ENCODE measurements at regions not wholly inside any gene's neighbourhood (a gene's known extent, or its start where the extent isn't known, plus 50 kb on each side); places are given as distances from the start of the nearest gene placed in this dataset.

DNA sequence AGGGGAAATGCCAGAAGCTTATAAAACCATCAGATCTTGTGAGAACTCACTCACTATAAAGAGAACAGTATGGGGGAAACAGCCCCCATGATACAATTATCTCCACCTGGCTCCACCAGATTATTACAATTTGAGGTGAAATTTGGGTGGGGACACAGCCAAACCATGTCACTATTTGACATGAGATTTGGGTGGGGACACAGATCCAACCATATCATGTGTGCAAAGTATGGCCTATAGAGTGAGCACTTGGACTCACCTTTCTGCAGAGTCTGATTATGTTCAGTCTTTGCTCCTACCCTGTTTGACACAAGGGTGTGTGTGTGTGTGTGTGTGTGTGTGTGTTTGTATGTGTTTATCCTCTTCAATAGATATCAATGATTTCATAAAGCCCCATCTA, 287.5 kb downstream of the ZNF536 start:
- DNase-seq (ENCODE audit: low read depth): no peak

DNA sequence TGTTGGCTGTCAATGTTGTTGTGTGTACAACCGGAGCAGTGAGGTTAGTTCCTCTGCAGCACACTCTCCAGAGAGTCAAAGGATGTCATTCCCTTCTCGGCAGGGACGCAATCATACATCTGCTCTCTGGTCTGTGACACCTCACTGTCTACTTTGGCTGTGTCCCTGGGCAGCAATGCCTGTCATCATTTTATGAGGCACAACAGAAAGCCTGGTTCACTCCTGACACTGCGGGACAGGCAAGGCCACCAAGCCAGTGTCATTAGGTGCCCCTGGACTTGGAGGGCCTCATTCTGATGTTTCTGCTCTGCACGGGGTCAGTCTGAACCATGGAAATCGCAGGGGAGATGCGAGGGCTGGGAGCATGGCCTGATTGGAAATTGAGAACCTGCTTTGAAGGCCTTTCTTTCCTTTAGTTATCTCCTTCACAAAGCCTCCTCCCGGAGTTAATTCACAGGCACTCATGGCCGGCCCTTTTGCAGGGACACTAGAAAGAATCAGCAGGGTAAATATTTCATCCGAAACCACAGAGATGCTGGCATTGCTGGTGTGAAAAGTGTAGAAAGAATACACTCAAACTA, 284.4 kb downstream of the ZNF536 start:
- DNase-seq (ENCODE audit: low read depth): no peak

DNA sequence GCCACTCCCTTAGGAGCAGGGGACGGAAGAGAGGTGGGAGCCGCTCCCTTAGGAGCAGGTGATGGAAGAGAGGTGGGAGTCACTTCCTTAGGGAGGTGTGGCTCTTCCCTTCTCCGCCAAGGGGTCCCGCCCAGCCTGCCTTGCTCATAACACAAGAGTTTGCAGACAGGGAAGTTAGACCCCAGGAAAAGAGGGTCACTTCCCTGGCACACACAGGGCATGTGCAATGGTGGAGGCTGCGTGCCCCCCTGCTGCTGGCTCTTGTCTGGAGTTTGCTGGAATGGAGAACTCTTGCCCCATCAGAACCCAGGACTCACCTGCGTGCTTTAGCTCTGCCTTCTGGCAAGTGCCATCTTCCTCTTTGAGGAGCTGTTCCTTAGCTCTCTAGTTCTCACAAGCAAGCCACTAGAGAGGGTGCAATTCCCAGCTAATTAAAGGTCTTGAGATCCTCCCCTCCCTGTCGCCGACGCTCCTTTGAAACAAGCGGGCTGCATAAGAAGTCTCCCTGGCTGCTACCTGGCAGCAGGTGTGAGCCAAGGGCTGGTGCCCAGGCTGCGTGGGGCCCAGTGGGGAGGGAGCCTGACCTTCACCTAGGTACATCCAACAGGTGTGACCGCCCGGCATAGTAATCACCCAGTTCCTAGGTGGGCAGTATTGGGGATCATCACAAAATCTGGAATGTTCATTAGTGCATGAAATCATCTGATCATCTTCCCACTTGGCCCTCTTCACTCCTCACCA, 281.6 kb downstream of the ZNF536 start:
- no peak for DNase-seq (ENCODE audit: low read depth)

DNA sequence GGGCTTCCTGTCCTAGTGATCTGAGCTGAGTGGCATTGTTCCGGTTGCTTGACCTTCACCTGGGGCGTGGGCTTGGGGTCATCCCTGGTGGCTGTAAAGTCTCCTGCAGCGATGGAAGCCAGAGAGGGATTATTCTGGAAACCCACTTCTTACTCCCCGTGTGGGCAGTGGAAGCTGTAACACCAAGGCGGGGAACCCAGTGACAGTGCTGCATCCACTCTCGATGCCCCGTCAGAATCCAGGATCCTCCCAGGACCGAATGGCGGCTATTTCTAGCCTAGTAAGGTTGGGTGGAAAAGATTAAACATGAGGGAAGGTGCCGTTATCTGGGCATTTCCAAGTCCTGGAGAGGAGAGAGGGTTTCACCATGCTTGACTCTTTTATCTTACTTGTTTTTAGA, 280.6 kb downstream of the ZNF536 start:
- DNase-seq (ENCODE audit: low read depth): no peak

DNA sequence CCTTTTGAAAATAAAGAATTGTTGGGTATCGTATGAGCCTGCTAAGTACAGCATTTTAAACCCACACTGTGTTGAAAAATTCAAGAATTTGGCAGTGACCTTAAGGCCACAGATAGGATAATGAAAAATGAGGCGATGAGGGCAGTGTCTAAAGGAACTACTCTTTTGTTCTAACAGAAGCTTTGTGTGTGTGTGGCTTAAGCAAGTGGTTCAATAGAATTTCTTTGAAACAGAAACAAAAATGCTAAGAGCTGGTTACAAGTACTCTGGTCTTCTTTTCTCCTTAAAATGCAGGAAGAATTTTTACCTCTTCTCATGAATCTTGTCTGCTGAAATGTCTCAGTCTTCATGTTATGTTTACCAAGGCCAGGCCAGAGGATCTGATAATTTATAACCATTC, 279.5 kb downstream of the ZNF536 start:
- no peak for DNase-seq (ENCODE audit: low read depth)

DNA sequence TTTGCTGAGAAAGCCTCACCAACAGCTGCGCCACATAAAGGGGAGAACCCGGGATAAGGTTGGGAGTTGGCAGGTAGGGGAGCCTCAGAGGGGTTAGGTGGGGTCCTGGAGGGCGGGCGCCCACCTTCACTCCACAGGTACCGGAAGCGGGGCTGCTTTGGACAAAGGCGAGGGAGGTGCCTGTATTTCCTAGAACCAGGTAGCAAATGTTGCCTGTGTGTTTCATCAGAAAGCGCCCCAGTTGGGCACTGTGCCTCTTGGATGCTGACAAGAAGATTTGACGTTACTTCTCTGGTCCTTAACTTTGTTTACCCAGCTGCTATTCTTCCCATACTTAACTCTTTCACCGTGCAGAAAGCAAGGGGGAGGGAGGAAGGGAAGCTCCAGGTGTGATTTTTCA, 278.9 kb downstream of the ZNF536 start:
- DNase-seq (ENCODE audit: low read depth): no peak

DNA sequence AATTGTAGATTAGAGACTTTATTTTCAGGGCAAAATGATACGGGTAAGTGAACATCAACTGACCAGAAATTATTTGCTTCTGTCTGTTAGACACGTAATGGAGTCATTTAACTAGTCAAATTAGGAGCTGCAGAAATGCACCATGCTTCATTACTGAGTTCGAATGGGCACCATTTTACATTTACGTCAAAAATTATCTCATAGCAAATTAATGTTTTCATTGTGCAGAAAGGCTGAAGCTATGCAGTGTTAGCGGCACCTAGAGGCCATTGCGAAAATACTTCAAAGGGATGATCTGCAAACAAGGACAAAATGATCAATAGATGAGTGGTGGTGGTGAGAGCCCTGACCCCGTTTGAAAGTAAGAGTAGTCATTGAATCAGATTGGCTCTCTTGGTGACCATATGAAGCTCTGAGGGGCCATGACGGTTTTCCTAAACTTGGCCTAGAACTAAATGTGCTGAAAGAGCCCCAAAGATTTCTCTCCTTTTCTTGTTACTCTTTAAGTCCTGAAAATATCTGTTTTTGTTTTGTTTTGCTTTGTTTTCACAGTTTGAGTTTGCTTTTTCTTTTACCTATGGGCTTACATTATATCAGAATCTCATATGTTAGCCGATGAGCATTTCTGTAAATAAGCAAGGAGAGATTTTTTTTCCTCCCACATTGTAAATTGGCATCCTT, 277.9 kb downstream of the ZNF536 start:
- DNase-seq (ENCODE audit: low read depth): no peak

DNA sequence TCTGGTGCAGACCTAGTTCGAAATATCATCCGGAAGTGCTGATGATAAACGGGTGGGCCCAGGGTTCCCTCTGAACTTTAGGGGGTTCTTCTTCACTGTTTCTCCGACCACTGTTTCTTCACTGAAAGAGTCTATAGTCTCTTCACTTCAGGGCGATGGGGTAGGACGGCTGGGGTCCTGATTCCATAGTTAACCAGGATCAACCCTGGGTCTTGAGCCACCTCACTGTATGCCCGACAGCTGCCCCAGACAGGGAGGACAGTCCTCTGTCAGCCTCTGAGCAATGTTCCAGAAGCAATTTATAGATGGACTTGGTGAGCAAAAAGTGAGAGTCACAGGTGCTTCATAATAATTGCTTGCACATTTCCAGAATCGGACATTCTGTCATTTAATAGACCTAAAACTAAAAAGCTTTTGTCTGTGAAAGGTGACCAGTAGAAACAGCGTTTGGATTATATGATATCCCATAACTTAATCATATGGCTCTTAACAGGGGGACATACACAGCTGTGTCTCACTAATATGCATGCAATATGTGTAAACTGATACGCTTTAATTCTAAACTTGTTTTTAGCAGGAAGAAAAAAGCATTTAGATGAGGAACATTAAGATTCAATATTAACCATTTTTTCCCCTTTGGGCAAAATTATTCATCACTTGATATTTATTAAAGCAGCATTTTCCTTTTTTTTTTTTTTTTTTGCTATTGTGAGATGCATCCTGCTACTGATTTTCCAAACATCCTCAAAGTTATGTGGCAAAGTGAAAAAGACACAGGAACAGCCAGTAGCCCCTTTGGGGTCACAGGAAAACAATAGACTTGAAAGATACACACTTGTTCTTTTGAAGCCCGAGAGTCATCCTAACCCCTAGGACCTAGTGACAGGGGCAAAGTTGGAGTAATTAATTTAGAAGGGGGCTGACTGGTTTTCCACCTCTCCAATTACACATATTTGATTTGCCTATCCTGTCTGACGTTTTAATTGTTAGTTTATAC, 277.0 kb downstream of the ZNF536 start:
- DNase-seq (ENCODE audit: low read depth): no peak

DNA sequence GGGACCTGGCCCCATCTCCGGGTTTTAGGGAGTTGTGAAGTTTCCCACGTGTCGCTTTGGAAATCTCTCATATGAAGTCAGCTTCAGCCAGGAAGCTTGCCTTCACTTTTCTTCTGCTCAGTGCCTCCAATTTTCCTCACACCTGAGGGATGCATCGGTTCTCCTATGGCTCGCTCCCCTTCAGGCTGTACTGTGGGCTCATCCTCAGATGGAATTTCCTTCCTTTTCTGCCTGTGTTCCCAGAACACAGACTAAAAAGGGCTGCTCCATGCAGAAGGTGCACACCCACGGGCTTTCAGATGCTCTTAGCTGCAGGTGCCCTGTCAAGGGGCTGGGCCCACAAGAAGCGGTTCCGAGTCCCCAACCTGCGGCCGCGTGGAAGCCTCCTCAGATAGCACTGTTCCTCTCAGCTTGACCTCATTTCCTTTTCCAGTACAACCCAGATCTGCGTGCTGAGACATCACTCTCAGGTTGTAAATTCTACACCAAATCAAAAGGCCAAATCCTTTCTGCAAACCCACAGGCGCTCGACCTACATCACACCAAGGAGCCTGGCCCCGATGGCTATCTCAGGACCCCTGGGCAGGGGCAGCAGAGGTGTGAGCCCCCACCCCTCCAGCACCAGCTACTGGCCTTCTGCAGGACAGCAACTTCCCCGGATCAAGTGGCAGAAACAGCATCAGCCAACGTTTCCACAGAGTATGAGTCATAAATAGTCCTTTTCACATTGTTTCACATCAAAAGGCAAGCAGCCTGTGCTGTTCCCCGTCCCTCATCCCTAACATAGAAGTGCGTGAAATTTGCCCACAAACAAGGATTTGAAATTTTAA, 275.9 kb downstream of the ZNF536 start:
- DNase-seq (ENCODE audit: low read depth): no peak

DNA sequence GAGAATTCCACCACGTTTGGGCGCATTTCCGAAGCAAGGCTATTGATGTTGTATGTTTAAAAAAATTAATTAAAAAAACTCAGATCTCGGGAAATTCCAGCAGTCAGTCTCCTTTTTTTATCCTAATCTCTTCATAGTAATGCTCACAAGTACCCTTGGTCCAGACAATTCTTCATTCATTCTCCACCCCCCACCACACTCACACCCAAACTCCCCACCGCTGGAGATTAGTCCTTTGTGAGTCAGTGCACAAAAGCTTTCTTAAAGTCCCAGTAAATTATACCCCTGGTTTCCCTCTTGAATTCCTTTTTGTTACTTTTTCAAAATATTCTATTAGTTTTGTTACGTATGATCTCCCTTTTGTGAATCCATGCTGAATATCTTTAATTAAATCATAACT, 274.6 kb downstream of the ZNF536 start:
- DNase-seq (ENCODE audit: low read depth): no peak

DNA sequence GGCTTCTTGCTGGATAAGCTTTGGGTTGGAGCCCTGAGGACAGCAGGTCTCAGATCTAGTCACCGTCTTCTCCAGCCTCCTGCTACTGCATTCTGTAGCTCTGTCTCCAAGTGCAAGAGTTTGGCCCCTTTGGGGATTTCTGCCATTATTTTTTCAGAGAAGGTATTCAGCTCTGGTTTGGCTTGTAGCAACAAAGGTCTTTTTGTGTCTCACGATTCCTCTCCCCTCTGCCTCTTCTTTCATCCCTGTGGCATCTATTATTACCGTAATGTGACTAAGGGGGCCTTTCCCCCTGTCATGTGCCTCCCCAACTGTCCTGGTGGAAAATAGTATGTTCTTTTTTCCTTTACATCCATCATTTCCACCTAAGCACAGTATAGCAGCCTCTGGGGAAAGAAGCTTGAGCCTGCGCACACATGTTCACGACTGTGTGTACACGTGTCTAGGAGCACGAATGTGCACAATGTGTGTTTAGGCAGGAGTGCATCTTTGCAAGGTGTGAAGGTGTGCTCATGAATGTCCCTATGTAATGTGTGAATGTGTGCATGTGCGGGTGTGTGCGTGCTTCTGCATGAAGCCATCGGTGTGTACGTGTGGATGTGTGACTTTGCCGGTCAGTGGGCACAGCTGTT, 273.9 kb downstream of the ZNF536 start:
- no peak for DNase-seq (ENCODE audit: low read depth)

DNA sequence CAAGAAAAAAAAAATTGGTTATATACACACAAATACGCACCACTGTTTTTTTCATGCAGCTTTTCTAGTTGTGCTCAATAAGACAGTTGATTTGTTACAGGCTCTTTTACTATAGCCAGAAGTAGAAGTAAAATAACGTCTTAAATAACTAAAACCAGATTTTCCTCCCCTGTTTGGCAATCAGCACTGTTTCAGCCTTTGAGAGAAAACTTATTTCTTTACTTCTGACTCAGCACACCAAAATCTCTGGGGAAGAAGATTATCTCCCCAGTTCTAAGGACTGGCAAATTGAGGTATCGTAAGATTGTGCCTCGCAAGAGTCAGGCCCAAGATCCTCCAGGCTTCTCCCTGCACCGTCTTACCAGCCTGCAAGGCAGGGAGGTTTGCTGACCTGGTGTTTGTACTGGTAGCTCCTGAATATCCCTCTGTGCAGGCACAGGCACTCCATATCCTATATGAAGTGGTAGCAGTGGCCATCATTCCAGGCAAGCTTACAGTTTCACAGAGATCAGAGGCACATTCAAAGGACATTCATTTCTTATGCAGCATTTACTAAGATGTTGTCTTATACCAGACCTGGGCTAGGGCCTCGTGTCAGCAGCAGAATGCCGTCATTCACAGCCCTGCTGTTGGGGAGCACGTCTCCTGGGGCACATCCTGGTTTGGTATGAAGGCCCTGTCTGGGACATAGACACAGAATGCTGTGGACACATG, 268.2 kb downstream of the ZNF536 start:
- no peak for DNase-seq (ENCODE audit: low read depth)

DNA sequence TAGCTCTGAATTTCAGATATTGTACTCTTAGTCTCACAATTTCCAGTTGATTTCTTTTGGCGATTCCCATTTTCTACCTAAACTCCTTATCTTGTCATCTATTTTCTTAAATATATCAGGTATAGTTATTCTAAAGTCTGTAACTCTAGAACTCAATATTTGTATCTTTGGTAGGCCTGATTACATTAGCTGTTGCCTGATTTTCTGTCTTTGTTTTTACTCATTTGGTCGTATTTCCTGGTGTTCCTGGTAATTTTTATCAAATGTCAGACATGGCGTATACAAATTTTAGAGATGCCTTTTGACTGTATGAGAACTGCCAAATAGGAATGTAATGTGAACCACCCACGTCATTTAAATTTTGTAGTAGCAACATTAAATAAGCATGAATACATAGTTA, 266.7 kb downstream of the ZNF536 start:
- no peak for DNase-seq (ENCODE audit: low read depth)

DNA sequence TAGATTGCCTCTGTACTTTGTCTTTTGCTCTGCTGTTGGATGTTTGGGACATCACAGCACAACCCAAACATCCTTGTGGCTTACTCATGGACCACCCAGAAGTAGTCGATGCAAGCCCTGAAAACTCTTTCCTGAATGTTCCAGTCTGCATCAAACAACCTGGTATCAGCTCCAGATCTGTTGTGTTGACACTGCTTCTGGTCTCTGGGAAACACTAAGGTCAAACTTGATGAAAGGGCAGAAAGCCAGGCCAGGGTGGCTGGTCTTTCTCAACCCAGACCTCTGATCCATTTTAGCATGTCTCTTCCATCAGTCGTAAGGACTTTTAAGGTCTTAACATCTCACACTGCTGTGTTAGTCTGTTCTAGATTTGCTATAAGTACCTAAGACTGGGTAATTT, 265.7 kb downstream of the ZNF536 start:
- no peak for DNase-seq (ENCODE audit: low read depth)

DNA sequence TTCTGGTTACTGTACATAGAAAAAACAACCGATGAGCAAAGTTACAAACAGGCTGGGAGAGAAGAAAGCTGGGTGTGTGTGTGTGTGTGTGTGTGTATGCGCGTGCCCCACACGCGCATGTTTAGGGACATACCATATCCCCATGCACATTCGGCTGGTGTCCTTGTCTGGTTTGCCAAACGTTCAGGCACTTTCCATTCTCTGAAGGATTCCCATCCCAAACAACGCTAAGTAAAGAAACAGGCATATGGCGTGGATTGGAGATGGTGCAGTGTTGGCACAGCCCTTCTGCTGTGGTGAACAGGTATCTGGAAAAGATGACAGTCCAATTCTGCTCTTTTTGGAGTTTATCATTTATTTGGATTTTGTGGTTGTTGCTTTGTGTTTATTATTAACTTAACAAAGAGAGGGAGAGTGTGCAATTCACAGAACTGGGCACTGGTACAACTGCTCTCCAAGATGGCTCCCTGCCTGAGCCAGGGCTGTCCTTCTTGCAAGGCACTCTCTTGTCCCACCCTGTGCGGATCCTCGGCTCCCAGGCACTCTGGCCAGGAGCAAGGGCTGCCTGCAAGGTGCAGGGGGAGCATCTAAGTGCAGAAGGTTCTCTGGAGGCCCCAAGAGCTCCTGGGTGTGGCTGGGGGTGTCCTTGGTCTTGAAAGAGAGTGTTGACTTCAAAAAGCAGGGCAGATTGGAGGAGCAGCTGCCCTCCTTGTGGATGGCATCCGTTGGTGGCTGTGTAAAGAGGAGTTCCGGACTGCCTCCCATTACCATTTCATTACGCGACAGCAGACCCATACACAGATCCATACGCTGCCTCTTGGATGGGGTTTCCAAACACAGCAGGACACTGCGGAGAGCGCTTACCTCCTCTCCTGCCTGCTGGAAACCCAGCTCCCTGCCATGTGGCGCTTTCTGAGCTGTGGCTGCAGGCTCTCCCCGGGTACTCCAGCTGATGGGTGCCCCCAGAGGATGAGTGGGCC, 263.1 kb downstream of the ZNF536 start:
- DNase-seq (ENCODE audit: low read depth): no peak

DNA sequence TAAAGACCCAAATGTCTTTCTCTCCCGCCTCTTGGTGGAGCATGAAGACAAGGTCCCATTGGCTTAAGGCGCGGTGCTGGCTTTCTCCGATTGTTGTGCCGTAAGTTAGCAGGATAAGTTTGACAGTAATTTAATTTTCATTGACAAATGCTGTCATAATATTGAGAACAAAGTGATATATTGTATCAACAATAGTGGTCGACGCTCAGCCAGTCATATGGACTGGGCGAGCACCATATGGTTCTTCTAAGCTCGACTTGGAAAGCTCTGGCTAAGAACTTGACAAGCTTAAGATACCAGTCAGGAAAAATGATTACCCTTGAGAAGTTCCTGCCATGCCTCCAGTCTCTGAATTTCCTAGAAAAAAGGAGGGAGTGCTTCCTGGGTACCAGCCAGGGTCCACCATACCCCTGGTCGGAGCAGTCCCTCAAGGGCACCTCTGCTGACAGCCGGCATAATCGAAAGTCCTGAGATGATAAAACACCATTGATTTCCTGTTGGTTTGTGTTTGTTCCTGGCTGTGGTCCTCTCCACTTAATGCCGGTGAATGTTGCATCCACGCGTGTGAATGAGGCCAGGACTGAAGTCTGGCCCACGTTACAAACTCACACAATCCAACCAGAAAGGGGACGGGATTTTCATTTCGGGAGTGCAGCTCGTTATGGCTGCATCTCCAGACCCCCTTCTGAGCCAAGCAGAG, 262.1 kb downstream of the ZNF536 start:
- no peak for DNase-seq (ENCODE audit: low read depth)

DNA sequence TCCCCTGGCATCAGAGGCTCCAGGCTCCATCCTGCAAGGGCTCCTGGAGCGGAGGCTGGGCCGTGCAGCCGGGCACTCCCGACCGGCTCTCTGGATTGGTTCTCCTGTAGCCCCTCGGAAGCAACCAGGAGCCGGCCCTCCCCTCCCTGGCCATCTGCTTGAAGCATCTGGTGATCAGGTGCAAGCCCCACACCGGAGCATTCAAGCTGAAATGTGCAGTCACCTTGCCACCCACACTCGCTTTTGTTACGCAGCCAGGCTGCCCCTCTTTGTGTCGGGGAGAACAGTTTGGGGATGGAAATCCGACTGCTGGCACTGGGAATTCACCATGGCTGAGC, 258.8 kb downstream of the ZNF536 start:
- no peak for DNase-seq (ENCODE audit: low read depth)

DNA sequence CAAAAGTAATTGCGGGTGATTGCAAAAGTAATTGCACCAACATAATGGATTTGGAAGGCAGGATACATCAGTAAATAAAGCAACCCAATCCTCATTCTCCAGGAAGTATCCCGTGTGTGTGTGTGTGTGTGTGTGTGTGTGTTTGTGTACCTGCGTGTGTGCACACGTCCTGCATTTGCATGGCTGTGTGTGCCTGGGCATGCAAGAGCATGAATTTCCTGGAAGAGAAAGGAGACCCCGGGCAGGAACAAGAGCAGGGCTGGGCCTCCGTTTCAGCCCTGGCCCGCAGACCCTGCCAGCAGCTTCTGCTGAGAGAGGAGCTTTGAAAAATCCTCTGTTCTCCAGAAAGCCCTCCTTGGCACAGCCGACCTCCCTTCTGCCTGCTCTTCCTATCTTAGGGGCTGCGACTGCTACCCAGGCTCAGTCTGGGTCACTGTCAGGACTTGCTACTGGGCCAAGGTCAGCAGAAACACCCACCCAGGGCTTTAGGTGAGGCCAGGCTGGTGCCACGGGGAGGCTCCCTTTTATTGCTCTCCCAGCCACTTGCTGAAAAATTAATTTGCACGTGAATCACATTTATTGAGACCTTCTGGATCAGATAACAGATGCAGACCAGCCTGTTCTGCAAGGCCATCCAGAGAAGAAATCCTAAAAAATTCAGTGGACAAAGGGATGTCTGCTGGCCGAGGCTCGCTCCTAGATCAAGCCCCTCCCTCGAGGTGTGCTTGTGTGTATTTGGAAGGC, 258.3 kb downstream of the ZNF536 start:
- no peak for DNase-seq (ENCODE audit: low read depth)
